ENCODE measurements at regions not wholly inside any gene's neighbourhood (a gene's known extent, or its start where the extent isn't known, plus 50 kb on each side); places are given as distances from the start of the nearest gene placed in this dataset.
"Not testable (repeated sequence)": the region's sequence is repeated elsewhere in the genome, so short reads cannot be mapped to it uniquely, and the experiment has no call there.

- Histone ChIP-seq H3K4me3 (ENCODE audit: insufficient read depth, low read depth, low read length) (no peak overlapping the region), H3K36me3 (replicated peaks; ENCODE audit: control insufficient read depth, insufficient read depth, low read length) (no peaks in the 10 kb centered on the region), H3K27me3 (ENCODE audit: control insufficient read depth, insufficient read depth, low read length) (no peaks in the 10 kb centered on the region)
- DNase-seq = no peak
Observed at GRCh38 chr2:144771348-144771747, 251.4 kb upstream of the ZEB2 start.

- Histone ChIP-seq H3K27me3 (ENCODE audit: control insufficient read depth, insufficient read depth, low read length) (no peaks in the 10 kb centered on the region), H3K4me3 (ENCODE audit: insufficient read depth, low read depth, low read length) (no peak overlapping the region), H3K36me3 (replicated peaks; ENCODE audit: control insufficient read depth, insufficient read depth, low read length) (no peaks in the 10 kb centered on the region)
- no peak for DNase-seq
Observed at GRCh38 chr2:144770616-144771230, 250.8 kb upstream of the ZEB2 start.

- H3K4me3 ChIP-seq (ENCODE audit: insufficient read depth, low read depth, low read length); DNase-seq; H3K36me3 ChIP-seq (replicated peaks; ENCODE audit: control insufficient read depth, insufficient read depth, low read length); H3K27me3 ChIP-seq (ENCODE audit: control insufficient read depth, insufficient read depth, low read length): not testable (repeated sequence)
Observed at GRCh38 chr2:144760939-144761338, 241.0 kb upstream of the ZEB2 start.

DNA sequence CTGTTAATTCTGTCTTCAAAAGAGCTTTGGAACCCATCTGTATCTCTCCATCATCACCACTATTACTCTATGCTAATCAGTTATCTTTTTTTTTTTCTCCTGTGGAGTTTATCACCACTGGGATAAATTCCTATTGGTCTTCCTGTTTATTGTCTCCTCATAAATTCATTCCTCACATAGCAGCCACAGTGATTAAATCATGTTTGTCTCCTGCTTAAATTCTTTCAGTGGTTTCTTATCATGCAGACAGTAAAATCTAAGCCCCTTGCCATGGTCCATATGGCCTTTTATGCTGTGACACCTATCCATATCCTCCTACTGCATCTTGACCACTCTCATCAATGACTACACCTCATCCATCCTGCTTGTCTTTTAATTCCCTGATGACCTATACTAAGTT lies 239.8 kb upstream of the ZEB2 start:
- H3K36me3 ChIP-seq (replicated peaks; ENCODE audit: control insufficient read depth, insufficient read depth, low read length) = no peaks in the 10 kb centered on the region
- no peaks in the 10 kb centered on the region for H3K27me3 ChIP-seq (ENCODE audit: control insufficient read depth, insufficient read depth, low read length)
- H3K4me3 ChIP-seq (ENCODE audit: insufficient read depth, low read depth, low read length) = no peak overlapping the region
- no peak for DNase-seq

- DNase-seq; H3K4me3 ChIP-seq (ENCODE audit: insufficient read depth, low read depth, low read length); H3K27me3 ChIP-seq (ENCODE audit: control insufficient read depth, insufficient read depth, low read length); H3K36me3 ChIP-seq (replicated peaks; ENCODE audit: control insufficient read depth, insufficient read depth, low read length): not testable (repeated sequence)
Observed at GRCh38 chr2:144758196-144758595, 238.3 kb upstream of the ZEB2 start.

GRCh38 chr2:144753416-144753815 lies 233.5 kb upstream of the ZEB2 start:
- no peak for DNase-seq
- no peaks in the 10 kb centered on the region for H3K27me3 ChIP-seq (ENCODE audit: control insufficient read depth, insufficient read depth, low read length)
- H3K36me3 ChIP-seq (replicated peaks; ENCODE audit: control insufficient read depth, insufficient read depth, low read length) = no peaks in the 10 kb centered on the region
- no peak overlapping the region for H3K4me3 ChIP-seq (ENCODE audit: insufficient read depth, low read depth, low read length)

GRCh38 chr2:144751142-144751905 lies 231.4 kb upstream of the ZEB2 start:
- DNase-seq = no peak
- no peak overlapping the region for H3K4me3 ChIP-seq (ENCODE audit: insufficient read depth, low read depth, low read length)
- no peaks in the 10 kb centered on the region for H3K36me3 ChIP-seq (replicated peaks; ENCODE audit: control insufficient read depth, insufficient read depth, low read length)
- H3K27me3 ChIP-seq (ENCODE audit: control insufficient read depth, insufficient read depth, low read length) = no peaks in the 10 kb centered on the region

DNA sequence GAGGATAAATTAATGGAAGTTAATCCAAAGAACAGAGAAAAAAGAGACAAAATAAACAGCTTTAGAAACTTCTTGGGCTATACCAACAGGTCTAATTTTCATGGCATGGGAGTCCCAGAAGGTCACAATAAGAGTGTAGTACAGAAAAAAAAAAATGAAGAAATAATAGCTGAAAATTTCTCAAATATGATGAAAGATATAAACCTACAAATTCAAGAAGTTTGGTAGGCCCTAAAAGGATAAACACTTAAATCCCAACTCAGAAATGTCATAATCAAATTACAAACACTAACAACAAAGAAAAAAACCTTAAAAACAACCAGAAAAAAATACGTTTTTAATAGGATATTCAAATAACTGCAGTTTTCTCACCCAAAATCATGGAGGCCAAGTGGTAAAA lies 229.3 kb upstream of the ZEB2 start:
- no peak for DNase-seq
- Histone ChIP-seq H3K36me3 (replicated peaks; ENCODE audit: control insufficient read depth, insufficient read depth, low read length) (no peaks in the 10 kb centered on the region), H3K27me3 (ENCODE audit: control insufficient read depth, insufficient read depth, low read length) (no peaks in the 10 kb centered on the region)

DNA sequence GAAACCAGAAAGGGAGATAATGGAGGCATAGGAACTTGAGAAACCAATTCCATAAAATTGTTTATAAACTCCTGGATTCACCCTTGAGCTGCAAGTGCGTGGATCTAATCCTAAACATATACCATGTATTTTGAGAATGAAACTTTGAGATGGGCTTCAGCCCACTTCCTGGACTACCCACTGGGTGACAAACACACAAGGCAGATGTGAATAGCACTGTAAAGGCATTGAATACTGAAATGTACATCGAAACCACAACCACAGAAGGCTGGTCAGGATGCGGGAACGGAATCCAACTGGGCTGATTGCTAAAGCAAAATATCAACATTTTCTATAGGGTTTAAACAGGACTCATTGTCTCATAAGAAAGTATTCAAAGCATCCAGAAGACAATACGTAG lies 228.5 kb upstream of the ZEB2 start:
- Histone ChIP-seq H3K27me3 (ENCODE audit: control insufficient read depth, insufficient read depth, low read length) (no peaks in the 10 kb centered on the region), H3K4me3 (ENCODE audit: insufficient read depth, low read depth, low read length) (no peak overlapping the region), H3K36me3 (replicated peaks; ENCODE audit: control insufficient read depth, insufficient read depth, low read length) (no peaks in the 10 kb centered on the region)
- no peak for DNase-seq

More for the DNA sequence above, 229.3 kb upstream of the ZEB2 start:
- H3K4me3 ChIP-seq (ENCODE audit: insufficient read depth, low read depth, low read length) = no peak overlapping the region

DNA sequence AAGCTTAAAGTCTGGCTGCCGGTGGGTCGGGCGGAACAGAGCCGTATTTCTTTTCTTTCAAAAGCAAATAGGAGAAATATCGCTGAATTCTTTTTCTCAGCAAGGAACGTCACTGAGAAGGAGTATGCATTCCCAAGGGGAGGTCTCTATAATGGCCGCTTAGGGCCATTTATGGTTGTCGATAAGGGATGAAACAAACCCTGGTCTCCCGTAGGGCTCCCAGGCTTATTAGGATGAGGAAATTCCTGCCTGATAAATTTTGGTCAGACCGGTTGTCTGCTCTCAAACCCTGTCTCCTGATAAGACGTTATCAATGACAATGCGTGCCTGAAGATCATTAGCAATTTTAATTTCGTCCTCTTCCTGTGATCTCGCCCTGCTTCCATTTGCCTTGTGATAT lies 227.7 kb upstream of the ZEB2 start:
- no peaks in the 10 kb centered on the region for H3K27me3 ChIP-seq (ENCODE audit: control insufficient read depth, insufficient read depth, low read length)
- no peak for DNase-seq
- no peak overlapping the region for H3K4me3 ChIP-seq (ENCODE audit: insufficient read depth, low read depth, low read length)
- no peaks in the 10 kb centered on the region for H3K36me3 ChIP-seq (replicated peaks; ENCODE audit: control insufficient read depth, insufficient read depth, low read length)

- DNase-seq = no peak
- H3K36me3 ChIP-seq (replicated peaks; ENCODE audit: control insufficient read depth, insufficient read depth, low read length) = no peaks in the 10 kb centered on the region
- H3K27me3 ChIP-seq (ENCODE audit: control insufficient read depth, insufficient read depth, low read length) = no peaks in the 10 kb centered on the region
- no peak overlapping the region for H3K4me3 ChIP-seq (ENCODE audit: insufficient read depth, low read depth, low read length)
Observed at GRCh38 chr2:144745424-144745823, 225.5 kb upstream of the ZEB2 start.

DNA sequence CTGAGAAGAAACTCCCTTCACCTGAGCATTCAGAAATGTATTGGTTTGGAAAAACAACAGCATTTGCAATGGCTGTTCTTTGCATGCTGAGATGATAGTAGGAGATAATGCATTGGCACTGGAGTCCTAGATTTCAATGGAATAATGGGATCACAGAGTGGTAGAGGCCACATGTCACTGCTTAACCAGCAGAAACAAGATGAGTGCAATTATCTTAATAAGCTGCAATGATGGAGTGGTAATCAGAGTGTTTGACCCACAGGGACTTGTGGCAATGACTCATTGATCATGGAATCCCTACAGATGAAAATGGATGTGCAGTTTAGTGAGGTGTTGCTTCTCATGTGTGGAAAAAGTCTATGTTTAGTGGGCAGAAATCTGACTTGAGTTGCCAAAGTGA lies 218.8 kb upstream of the ZEB2 start:
- Histone ChIP-seq H3K36me3 (replicated peaks; ENCODE audit: control insufficient read depth, insufficient read depth, low read length) (no peaks in the 10 kb centered on the region), H3K27me3 (ENCODE audit: control insufficient read depth, insufficient read depth, low read length) (no peaks in the 10 kb centered on the region), H3K4me3 (ENCODE audit: insufficient read depth, low read depth, low read length) (no peak overlapping the region)
- DNase-seq = no peak

DNA sequence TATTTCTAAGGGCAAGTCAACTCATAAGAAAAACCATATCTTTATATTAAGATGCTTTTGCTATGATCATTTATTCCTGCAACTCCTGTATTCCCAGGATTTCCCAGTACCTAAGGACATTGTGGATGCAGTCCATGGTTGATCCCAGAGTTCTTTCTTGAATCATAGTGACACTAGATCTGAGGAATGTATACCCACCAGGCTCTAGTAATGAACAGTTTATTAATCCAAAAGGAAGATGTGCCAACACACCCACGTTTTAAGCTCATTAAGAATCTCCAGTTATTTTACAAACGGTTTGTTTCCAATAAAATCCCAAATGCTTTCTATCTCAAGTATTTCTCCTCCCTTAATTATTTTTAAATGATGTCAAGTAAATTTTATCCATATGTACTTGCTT lies 210.8 kb upstream of the ZEB2 start:
- no peak for DNase-seq
- H3K27me3 ChIP-seq (ENCODE audit: control insufficient read depth, insufficient read depth, low read length) = no peaks in the 10 kb centered on the region

DNA sequence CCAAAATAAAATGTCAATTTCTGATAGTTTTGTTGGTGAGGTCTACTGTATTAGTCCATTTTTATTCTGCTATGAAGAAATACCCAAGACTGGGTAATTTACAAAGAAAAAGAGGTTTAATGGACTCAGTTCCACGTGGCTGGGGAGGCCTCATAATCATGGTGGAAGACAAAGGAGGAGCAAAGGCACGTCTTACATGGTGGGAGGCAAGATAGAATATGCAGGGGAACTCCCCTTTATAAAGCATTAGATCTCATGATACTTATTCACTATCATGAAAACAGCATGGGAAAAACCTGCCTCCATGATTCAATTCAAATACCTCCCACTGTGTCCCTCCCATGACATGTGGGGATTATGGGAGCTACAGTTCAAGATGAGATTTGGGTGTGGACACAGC lies 204.5 kb upstream of the ZEB2 start:
- not testable (repeated sequence) for H3K4me3 ChIP-seq (ENCODE audit: insufficient read depth, low read depth, low read length); H3K27me3 ChIP-seq (ENCODE audit: control insufficient read depth, insufficient read depth, low read length); H3K36me3 ChIP-seq (replicated peaks; ENCODE audit: control insufficient read depth, insufficient read depth, low read length); DNase-seq

More for the DNA sequence above, 210.8 kb upstream of the ZEB2 start:
- Histone ChIP-seq H3K4me3 (ENCODE audit: insufficient read depth, low read depth, low read length) (no peak overlapping the region), H3K36me3 (replicated peaks; ENCODE audit: control insufficient read depth, insufficient read depth, low read length) (no peaks in the 10 kb centered on the region)

DNA sequence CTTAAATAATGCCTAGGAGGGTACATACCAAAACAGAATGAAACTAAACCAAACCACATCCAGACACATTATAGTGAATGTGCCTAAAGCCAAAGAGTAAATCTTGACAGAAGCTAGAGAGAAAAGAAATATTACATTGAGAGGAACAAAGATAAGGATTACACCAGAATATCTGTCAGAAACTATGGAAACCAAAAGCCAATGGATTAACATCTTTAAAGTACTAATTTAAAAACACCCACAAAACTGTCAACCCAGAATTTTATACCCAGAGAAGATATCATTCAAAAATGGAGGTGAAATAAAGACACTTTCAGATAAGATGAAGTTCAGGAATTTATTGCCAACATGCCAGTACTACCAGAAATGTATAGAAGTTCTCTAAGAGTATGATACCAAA lies 198.5 kb upstream of the ZEB2 start:
- DNase-seq = no peak
- Histone ChIP-seq H3K27me3 (ENCODE audit: control insufficient read depth, insufficient read depth, low read length) (no peaks in the 10 kb centered on the region), H3K36me3 (replicated peaks; ENCODE audit: control insufficient read depth, insufficient read depth, low read length) (no peaks in the 10 kb centered on the region), H3K4me3 (ENCODE audit: insufficient read depth, low read depth, low read length) (no peak overlapping the region)

All from H7 (cell line).